VCaP (cell line): ENCODE measurements at regions not wholly inside any gene's neighbourhood (a gene's known extent, or its start where the extent isn't known, plus 50 kb on each side); places are given as distances from the start of the nearest gene placed in this dataset.

ENCODE experiments used
- H3K27ac ChIP-seq: fragments of 450-650 bp; 2 replicates; pipeline ENCODE4 v1.5.1; 2017
- CTCF ChIP-seq: fragments of 450-650 bp; conservative IDR thresholded peaks from 2 replicates; pipeline ENCODE4 v1.5.1; 2017; ENCODE audit warnings: mild to moderate bottlenecking, moderate library complexity

GRCh38 chr4:17327591-17327990 is 184.3 kb downstream of the QDPR start:
- H3K27ac ChIP-seq, result no peak overlapping the region
- TF ChIP-seq CTCF, result no peak

- no peak overlapping the region for H3K27ac ChIP-seq
- no peak for TF ChIP-seq CTCF
Observed at GRCh38 chr4:17326756-17327155, 185.1 kb downstream of the QDPR start.

- no peak overlapping the region for H3K27ac ChIP-seq
- TF ChIP-seq CTCF, result no peak
Observed at GRCh38 chr4:17325098-17325497, 186.8 kb downstream of the QDPR start.

- peak; percentile 71 for TF ChIP-seq CTCF
- H3K27ac ChIP-seq, result no peak overlapping the region
Observed at GRCh38 chr4:17324386-17324830, 187.5 kb downstream of the QDPR start.

GRCh38 chr4:17323554-17324385 is 188.1 kb downstream of the QDPR start:
- no peak for TF ChIP-seq CTCF
- no peak overlapping the region for H3K27ac ChIP-seq

- H3K27ac ChIP-seq, result no peak overlapping the region
- no peak for TF ChIP-seq CTCF
Observed at GRCh38 chr4:17322514-17322913, 189.4 kb downstream of the QDPR start.

- no peak for TF ChIP-seq CTCF
- H3K27ac ChIP-seq, result no peak overlapping the region
Observed at GRCh38 chr4:17320046-17320445, 191.8 kb downstream of the QDPR start.
